ENCODE measurements at regions not wholly inside any gene's neighbourhood (a gene's known extent, or its start where the extent isn't known, plus 50 kb on each side); places are given as distances from the start of the nearest gene placed in this dataset.

- no peak for TF ChIP-seq POLR2A (IDR thresholded peaks at IDR 0.05; ENCODE audit: low read length)
- TF ChIP-seq GATA1 (IDR thresholded peaks at IDR 0.05; ENCODE audit: low read depth, low read length), result no peak
Observed at GRCh38 chr4:3877236-3877635, 111.1 kb downstream of the ADRA2C start.

All from erythroblast (primary cell).